ENCODE measurements at regions not wholly inside any gene's neighbourhood (a gene's known extent, or its start where the extent isn't known, plus 50 kb on each side); places are given as distances from the start of the nearest gene placed in this dataset.
"Not testable (repeated sequence)": the region's sequence is repeated elsewhere in the genome, so short reads cannot be mapped to it uniquely, and the experiment has no call there.

DNA sequence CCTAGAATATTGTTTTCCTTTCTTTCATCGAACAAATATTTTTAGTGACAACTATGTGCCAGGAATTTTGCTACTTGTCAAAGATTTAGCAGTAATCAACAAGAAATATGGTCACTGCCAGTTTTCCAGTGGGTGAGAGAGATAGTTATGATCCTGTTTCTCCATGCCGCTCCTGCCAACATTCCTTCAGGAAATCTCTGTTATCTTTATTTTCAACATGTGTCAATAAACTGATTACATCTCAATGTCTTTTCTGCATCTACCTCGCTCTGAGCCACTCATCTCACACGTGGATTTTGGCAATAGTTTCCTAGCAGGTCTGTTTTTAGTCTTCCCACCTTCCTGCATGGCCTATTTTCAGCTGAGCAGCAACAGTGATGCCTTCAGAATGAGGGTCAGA, 650.0 kb upstream of the STXBP6 start:
- no peak overlapping the region for H3K27ac Mint-ChIP-seq
- no peak overlapping the region for H3K4me3 Mint-ChIP-seq
- peaks cover 0 to 4% (median 0%) of the 10 kb centered on the region in 3 donors for H3K9me3 Mint-ChIP-seq
- H3K27me3 Mint-ChIP-seq = no peaks in the 10 kb centered on the region
- peaks cover 2% of the 10 kb centered on the region for H3K36me3 Mint-ChIP-seq
- H3K4me1 Mint-ChIP-seq = no peaks in the 10 kb centered on the region

DNA sequence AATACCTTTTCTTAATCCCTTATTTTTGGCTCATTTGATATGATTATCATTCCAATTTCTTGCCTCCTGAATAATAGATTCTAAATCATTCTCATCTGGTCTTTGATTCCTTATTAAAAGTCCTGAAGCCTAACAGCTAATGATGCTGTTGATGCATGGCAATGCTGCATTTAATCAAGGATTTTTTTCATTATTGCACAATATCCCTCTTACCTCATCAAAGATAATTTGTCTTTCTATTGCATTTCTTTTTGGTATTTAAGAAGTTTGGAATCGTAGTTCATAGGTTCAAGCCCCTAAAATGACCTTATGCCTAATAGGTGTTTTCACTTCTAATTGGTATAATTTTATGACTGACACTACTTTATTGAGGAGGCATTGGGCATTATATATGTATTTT, 648.2 kb upstream of the STXBP6 start:
- Mint-ChIP-seq H3K27me3 (no peaks in the 10 kb centered on the region), H3K9me3 (peaks cover 0 to 5% (median 5%) of the 10 kb centered on the region in 3 donors), H3K27ac (no peak overlapping the region), H3K4me3 (no peak overlapping the region), H3K4me1 (no peaks in the 10 kb centered on the region), H3K36me3 (peaks cover 3% of the 10 kb centered on the region)

DNA sequence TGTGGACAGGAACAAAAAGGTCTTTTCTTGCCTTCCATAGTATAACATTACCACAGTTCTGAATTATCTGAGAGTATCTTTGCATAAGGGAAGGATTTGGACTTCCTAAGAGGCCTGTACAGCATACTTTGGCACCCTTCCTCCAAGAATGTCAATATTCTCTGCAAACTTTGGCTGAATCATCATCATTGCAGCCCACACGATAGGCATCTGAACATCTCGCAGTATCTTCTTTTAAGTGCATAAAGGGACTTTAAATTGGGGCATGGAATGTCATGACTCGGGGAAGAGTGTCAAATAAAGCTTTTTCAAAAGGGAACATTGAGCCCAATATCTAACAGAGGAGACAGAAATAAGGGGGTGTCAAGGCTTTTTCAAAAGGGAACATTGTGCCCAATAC, 646.2 kb upstream of the STXBP6 start:
- peaks cover 3% of the 10 kb centered on the region for H3K36me3 Mint-ChIP-seq
- H3K9me3 Mint-ChIP-seq = peaks cover 3 to 17% (median 5%) of the 10 kb centered on the region in 3 donors
- H3K27me3 Mint-ChIP-seq = no peaks in the 10 kb centered on the region
- no peak overlapping the region for H3K27ac Mint-ChIP-seq
- no peak overlapping the region for H3K4me3 Mint-ChIP-seq
- no peaks in the 10 kb centered on the region for H3K4me1 Mint-ChIP-seq

DNA sequence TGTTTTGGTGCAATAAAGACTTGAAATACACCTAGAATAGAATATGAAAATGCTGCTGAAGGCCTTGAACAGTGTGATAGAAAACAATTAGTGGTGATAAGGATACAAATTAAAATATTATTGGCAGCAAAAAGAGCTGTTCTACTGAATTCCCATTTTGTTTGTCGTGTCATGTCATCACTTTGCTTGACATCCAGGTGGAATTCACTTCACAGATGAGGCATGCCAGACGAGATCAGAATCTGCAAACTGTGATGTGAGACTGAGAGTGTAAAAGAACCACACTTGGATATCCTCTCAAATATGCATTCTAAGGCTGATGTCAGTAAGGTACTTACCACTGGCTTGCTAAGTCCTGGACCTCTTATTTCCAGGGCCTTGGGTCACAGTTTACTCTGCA, 635.1 kb upstream of the STXBP6 start:
- Mint-ChIP-seq H3K4me1 (no peaks in the 10 kb centered on the region), H3K9me3 (peaks cover 3 to 14% (median 4%) of the 10 kb centered on the region in 3 donors), H3K36me3 (no peaks in the 10 kb centered on the region), H3K27ac (no peak overlapping the region), H3K27me3 (no peaks in the 10 kb centered on the region), H3K4me3 (no peak overlapping the region)

DNA sequence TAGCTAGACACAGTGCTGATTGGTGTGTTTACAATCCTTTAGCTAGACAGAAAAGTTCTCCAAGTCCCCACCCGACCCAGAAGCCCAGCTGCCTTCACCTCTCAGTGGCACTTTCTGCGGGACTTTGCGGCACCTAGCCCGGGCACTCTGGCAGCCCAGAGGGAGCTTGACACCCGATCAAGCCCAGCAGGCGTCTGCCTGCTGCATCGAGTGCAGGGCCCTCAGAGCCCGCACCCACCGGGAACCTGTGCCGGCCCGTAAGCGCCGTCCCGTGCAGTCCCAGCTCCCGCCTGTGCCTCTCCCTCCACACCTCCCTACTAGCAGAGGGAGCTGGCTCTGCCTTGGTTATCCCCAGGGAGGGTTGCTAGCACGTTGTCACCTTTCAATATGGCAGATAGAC, 631.0 kb upstream of the STXBP6 start:
- no peaks in the 10 kb centered on the region for H3K36me3 Mint-ChIP-seq
- no peaks in the 10 kb centered on the region for H3K4me1 Mint-ChIP-seq
- no peak overlapping the region for H3K27ac Mint-ChIP-seq
- H3K4me3 Mint-ChIP-seq = no peak overlapping the region
- no peaks in the 10 kb centered on the region for H3K27me3 Mint-ChIP-seq
- H3K9me3 Mint-ChIP-seq = peaks cover 0 to 7% (median 3%) of the 10 kb centered on the region in 3 donors

DNA sequence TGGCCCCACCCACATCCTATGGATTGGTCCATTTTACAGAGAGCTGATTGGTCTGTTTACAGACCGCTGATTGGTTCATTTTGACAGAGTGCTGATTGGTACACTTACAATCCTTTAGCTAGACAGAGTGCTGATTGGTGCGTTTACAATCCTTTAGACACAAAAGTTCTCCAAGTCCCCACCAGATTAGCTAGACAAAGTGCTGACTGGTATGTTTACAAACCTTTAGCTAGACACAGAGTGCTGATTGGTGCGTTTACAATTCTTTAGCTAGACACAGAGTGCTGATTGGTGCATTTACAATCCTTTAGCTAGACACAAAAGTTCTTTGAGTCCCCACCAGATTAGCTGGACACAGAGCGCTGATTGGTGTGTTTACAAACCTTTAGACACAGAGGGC, 630.6 kb upstream of the STXBP6 start:
- not testable (repeated sequence) for H3K9me3 Mint-ChIP-seq, H3K27me3 Mint-ChIP-seq, H3K4me3 Mint-ChIP-seq, H3K27ac Mint-ChIP-seq, H3K36me3 Mint-ChIP-seq, H3K4me1 Mint-ChIP-seq

DNA sequence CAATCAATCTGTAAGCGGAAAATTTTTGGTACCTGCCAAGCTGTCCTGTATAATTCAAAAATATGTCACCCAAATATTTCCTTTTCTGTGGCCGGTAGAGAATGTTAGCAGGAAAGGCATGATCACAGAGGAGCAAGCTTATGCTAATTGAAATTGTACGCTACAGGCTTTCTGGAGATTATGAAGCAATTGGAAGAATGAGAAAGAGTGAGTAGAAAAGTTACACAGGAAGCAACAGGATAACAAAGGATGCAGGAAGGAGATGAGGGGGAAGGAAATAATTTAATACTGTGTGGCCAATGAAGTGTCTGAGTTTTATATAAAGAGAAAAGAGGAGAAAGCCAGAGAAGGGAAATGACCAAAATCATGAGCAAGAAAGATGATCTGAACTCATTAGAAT, 627.2 kb upstream of the STXBP6 start:
- H3K27ac Mint-ChIP-seq = no peak overlapping the region
- no peaks in the 10 kb centered on the region for H3K36me3 Mint-ChIP-seq
- peaks cover 3 to 11% (median 4%) of the 10 kb centered on the region in 3 donors for H3K9me3 Mint-ChIP-seq
- H3K27me3 Mint-ChIP-seq = no peaks in the 10 kb centered on the region
- no peak overlapping the region for H3K4me3 Mint-ChIP-seq
- no peaks in the 10 kb centered on the region for H3K4me1 Mint-ChIP-seq

DNA sequence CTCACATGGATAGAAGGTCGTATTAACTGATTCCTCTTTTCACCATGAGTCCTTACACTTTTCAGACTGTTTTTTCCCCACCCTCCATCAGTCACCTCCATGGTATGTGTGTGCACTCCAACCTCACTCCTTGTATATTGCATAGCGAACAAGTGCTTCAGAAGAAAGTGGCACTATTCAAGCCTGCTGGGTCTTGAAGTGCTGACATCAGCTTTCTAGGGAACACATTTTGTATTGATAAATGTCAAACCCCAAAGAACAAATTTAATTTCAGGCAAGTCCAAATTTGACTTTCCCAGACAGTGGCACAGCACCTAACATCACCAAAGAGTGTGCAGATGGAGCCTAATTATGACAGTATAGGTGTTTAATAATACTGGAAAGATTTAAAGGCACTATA, 617.4 kb upstream of the STXBP6 start:
- H3K27me3 Mint-ChIP-seq = no peaks in the 10 kb centered on the region
- peaks cover 0 to 8% (median 2%) of the 10 kb centered on the region in 3 donors for H3K9me3 Mint-ChIP-seq
- no peaks in the 10 kb centered on the region for H3K4me1 Mint-ChIP-seq
- no peak overlapping the region for H3K27ac Mint-ChIP-seq
- no peaks in the 10 kb centered on the region for H3K36me3 Mint-ChIP-seq
- no peak overlapping the region for H3K4me3 Mint-ChIP-seq

DNA sequence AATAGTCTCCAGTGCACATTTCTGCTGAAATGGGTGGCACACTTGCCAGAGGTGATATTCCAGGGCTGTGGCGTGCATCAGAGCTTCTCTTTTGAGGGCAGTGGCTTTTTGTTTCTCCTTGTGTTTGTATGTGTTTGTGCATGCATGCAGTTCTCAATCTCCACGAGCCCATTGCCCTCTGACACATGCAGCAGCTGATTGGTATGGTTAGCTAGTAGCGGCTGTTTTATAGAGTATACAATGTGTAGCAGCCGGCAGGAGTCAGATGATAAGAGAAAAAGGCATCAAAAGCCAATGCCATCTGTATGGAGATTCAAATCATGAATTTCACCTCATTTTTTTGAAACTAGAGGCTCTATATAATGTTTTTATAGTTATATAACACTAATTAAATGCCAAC, 616.9 kb upstream of the STXBP6 start:
- no peaks in the 10 kb centered on the region for H3K4me1 Mint-ChIP-seq
- no peak overlapping the region for H3K27ac Mint-ChIP-seq
- H3K36me3 Mint-ChIP-seq = no peaks in the 10 kb centered on the region
- H3K9me3 Mint-ChIP-seq = peaks cover 2 to 8% (median 3%) of the 10 kb centered on the region in 3 donors
- no peak overlapping the region for H3K4me3 Mint-ChIP-seq
- H3K27me3 Mint-ChIP-seq = no peaks in the 10 kb centered on the region

DNA sequence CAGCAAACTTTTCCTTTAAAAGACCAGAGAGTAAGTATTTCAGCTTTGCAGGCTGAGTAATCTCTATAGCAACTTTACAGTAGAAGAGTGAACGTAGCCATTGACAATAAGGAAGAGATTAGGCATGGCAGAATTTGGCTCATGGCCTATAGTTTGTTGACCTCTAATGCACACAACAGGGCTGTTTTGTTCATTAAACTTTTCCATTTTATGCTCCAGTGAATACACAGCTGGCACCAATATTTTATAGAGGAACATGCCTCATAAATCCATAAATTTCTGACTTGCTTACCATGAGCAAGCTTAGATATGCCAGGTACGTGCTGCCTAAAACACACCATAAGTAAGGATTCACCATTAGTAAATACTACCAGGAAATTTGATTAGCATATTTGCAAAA, 609.0 kb upstream of the STXBP6 start:
- H3K27ac Mint-ChIP-seq = no peak overlapping the region
- no peaks in the 10 kb centered on the region for H3K4me1 Mint-ChIP-seq
- H3K9me3 Mint-ChIP-seq = peaks cover 6 to 12% (median 8%) of the 10 kb centered on the region in 3 donors
- H3K4me3 Mint-ChIP-seq = no peak overlapping the region
- no peaks in the 10 kb centered on the region for H3K27me3 Mint-ChIP-seq
- H3K36me3 Mint-ChIP-seq = no peaks in the 10 kb centered on the region

DNA sequence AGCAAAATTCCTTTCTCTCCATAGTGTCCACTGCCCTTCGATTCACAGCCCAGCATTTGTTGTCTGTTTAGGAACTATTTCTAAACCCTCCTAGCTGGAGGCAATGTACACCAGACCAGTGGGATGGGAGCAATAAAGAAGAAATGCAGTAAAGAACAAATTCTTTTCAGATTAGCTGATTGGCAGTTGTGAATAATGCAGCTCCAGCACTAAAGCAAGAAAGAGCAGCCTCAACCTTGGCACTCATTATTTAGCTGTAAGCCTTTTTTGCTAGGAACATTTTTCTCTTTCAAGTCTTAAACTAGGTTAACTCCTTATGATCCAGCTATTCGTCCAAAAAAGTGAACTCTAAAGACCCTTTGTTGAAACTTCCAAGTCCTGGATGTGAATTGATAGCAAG, 580.5 kb upstream of the STXBP6 start:
- Mint-ChIP-seq H3K27me3 (no peaks in the 10 kb centered on the region), H3K36me3 (no peaks in the 10 kb centered on the region), H3K4me3 (no peak overlapping the region), H3K9me3 (peaks cover 0 to 16% (median 0%) of the 10 kb centered on the region in 3 donors), H3K27ac (no peak overlapping the region), H3K4me1 (no peaks in the 10 kb centered on the region)

DNA sequence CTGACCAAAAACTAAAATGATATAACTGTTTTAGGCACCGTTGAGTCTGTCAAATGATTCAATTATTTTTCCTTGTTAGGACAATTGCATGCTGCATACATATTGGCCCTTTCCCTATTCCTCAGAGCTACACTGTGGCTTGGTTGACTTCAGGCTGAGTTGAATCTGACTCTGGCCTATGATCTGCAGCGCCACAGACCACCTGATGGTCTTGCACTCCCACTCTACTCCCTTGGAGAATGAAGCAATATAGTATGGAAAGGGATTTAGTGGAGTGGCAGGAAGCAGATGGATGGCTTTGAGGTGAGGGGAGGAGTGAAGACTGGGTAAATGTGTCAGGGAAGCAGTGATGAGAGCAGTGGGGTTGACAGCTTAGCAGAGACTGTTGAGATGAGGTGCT, 579.0 kb upstream of the STXBP6 start:
- no peak overlapping the region for H3K27ac Mint-ChIP-seq
- H3K27me3 Mint-ChIP-seq = no peaks in the 10 kb centered on the region
- no peaks in the 10 kb centered on the region for H3K36me3 Mint-ChIP-seq
- H3K4me3 Mint-ChIP-seq = no peak overlapping the region
- H3K4me1 Mint-ChIP-seq = no peaks in the 10 kb centered on the region
- H3K9me3 Mint-ChIP-seq = peaks cover 0 to 10% (median 0%) of the 10 kb centered on the region in 3 donors

DNA sequence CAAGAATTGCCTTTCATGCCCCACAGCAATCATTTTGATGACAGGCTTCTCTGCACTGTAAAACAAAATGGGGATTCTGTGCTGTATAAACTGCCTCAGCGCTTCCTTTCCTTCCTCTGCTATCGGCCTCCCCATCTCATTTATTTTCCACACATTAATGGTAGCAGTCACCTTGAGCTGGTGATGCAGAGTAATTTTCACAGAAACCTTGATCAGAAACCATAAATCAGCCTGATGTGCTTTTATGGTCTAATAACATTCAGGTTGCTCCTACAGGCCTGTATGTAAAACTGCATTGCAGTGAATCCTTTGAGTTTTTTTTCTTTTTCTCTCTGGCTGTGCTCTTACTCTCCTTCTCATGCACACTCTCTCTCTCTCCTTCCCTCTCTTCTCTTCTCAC, 578.4 kb upstream of the STXBP6 start:
- Mint-ChIP-seq H3K27ac (no peak overlapping the region), H3K4me1 (no peaks in the 10 kb centered on the region), H3K27me3 (no peaks in the 10 kb centered on the region), H3K36me3 (no peaks in the 10 kb centered on the region), H3K4me3 (no peak overlapping the region), H3K9me3 (peaks cover 0 to 15% (median 0%) of the 10 kb centered on the region in 3 donors)

DNA sequence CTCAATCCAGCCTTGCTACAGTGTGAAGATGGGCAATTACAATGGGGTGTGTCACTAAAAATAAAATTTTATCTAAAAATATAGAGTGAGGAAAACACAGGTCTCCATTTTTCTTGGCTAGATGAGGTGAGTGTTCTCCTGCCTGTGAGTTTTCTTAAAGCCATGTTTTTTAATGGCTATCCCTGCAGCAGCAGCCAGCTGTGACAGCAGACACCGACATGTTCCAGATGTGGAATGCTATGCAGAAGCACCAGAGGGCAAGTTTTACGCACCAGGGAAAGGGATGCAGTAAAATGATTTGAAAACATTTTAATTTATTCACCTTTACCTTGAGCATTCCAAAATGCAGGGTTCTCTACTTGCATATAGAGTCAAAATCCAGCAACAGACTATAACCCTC, 577.0 kb upstream of the STXBP6 start:
- H3K4me1 Mint-ChIP-seq = no peaks in the 10 kb centered on the region
- H3K4me3 Mint-ChIP-seq = no peak overlapping the region
- H3K36me3 Mint-ChIP-seq = no peaks in the 10 kb centered on the region
- H3K27ac Mint-ChIP-seq = no peak overlapping the region
- H3K27me3 Mint-ChIP-seq = no peaks in the 10 kb centered on the region
- H3K9me3 Mint-ChIP-seq = peaks cover 0 to 11% (median 0%) of the 10 kb centered on the region in 3 donors

DNA sequence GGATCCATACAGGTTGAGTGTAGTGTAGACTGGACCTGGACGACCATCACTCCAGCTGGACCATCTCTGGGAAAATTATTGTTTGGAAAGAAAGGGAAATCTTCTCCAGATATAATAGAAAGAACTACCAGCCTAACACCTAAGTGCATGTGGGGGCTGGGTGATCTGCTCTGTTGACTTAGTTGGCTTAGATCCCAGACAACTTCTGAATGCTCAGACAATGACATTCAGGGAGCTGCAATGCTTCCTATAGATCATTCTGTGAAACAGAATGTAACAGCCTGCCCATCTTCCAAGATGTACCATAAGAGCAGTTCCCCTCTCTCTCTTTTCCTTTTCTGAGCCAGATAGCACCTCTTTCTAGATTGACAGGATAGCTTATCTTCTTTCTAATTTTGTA, 572.8 kb upstream of the STXBP6 start:
- Mint-ChIP-seq H3K36me3 (no peaks in the 10 kb centered on the region), H3K4me1 (no peaks in the 10 kb centered on the region), H3K9me3 (peaks cover 4 to 13% (median 4%) of the 10 kb centered on the region in 3 donors), H3K27ac (no peak overlapping the region), H3K4me3 (no peak overlapping the region), H3K27me3 (peaks cover 1% of the 10 kb centered on the region)

DNA sequence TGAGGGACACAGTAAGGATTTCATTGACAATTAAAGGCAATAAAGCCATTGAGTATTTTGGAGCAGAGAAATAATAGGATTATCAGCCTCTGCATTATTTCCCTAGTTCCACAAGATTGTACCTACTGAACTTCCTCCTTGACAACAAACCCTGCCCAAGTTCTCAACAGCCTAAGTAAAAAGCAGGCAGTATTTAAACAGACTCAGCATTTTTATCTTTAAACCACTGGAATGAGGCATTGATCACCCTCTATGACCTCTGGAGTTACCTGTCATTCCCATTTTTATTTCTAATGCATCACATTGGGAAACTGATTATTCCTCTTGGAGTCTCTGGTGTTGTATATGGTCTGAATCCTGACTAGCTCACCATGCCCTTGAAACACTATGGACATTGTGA, 570.6 kb upstream of the STXBP6 start:
- H3K27me3 Mint-ChIP-seq = peaks cover 1% of the 10 kb centered on the region
- H3K9me3 Mint-ChIP-seq = peaks cover 6 to 16% (median 9%) of the 10 kb centered on the region in 3 donors

DNA sequence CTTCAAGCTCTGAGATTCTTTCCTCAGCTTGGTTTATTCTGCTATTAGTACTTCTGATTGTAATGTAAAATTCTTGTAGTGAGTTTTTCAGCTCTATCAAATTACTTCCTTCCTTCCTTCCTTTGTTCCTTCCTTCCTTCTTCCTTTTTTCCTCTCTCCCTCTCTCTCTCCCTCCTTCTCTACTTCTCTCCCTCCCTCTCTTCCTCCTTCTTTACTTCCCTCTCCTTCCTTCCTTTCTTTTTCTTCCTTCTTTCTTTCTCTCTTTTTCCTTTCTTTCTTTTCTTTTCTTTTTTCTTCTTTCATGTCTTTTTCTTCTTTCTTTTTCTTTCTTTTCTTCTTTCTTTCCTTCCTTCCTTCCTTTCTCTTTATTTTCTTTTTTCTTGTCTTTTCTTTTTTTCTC, 565.2 kb upstream of the STXBP6 start:
- Mint-ChIP-seq H3K27me3 (peaks cover 1% of the 10 kb centered on the region), H3K36me3 (no peaks in the 10 kb centered on the region), H3K4me1 (no peaks in the 10 kb centered on the region), H3K4me3 (no peak overlapping the region), H3K9me3 (peaks cover 8 to 12% (median 11%) of the 10 kb centered on the region in 3 donors), H3K27ac (no peak overlapping the region)

More for the DNA sequence above, 570.6 kb upstream of the STXBP6 start:
- H3K4me1 Mint-ChIP-seq = no peaks in the 10 kb centered on the region
- no peaks in the 10 kb centered on the region for H3K36me3 Mint-ChIP-seq
- H3K4me3 Mint-ChIP-seq = no peak overlapping the region
- H3K27ac Mint-ChIP-seq = no peak overlapping the region

Measured in IgD-negative memory B cell (primary cell).